Gastroesophageal sphincter (tissue), 3 donors: ENCODE measurements at regions not wholly inside any gene's neighbourhood (a gene's known extent, or its start where the extent isn't known, plus 50 kb on each side); places are given as distances from the start of the nearest gene placed in this dataset.

ENCODE experiments used
- EP300 ChIP-seq: sonication (generic); formaldehyde crosslinking; IDR thresholded peaks from one replicate; pipeline ENCODE4 v1.6.1; 2017; ENCODE audit warnings: antibody characterized with exemption, mild to moderate bottlenecking
- POLR2A ChIP-seq, 2 donors: fragments of 450-650 bp; IDR thresholded peaks; one replicate each; pipeline ENCODE4 v1.6.1; 2017; ENCODE audit warnings: antibody characterized with exemption in 2 of 2, mild to moderate bottlenecking in 2 of 2, moderate library complexity in 1 of 2
- POLR2AphosphoS5 ChIP-seq: sonication (generic); formaldehyde crosslinking; IDR thresholded peaks from one replicate; pipeline ENCODE4 v1.6.1; 2017; ENCODE audit warnings: antibody characterized with exemption
- TF ChIP-seq, protein P1 (sequence below), 4 experiments: fragments of 200-600 bp in 2 of 4; fragments of 450-650 bp in 2 of 4; sonication (generic) in 1 of 4; IDR thresholded peaks; one replicate each; pipeline ENCODE4 v1.5.1; 2017 to 2019; ENCODE audit warnings: antibody characterized with exemption in 4 of 4, mild to moderate bottlenecking in 2 of 4, moderate library complexity in 2 of 4

DNA sequence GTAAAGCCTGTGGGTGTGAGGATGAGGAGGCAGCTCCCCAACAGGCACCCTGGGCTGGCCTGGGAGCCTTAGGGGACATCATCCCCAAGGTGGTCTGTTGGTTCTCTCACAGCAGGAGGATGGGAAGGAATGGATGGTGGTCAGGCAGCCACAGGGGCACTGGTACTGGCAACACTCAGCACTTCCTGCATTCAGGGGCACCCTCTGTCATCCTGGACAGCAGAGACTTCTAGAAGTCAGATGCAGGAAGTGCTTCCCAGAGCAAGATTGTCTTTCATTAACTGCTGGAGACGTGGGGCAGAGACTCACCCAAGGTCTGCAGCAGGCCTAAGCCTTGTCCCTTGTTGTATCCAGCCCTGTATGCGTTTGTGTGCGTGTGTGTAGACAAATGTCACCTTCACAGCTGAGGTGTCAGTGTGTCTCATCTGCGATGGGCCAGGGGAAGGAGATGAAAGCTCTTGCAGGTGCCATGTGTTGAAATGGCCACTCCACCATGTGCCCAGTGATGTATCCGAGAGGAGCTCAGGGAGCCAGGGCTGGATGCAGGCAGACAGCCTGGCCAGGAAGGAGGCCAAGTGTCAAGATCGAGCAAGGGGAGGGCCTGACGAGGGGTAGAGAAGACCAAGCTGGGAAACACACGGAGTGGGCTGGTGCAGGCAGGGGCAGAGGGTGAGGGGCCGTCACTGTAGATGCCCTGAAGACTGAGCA is 85.1 kb downstream of the PITPNM2 start:
- TF ChIP-seq, protein P1, sequence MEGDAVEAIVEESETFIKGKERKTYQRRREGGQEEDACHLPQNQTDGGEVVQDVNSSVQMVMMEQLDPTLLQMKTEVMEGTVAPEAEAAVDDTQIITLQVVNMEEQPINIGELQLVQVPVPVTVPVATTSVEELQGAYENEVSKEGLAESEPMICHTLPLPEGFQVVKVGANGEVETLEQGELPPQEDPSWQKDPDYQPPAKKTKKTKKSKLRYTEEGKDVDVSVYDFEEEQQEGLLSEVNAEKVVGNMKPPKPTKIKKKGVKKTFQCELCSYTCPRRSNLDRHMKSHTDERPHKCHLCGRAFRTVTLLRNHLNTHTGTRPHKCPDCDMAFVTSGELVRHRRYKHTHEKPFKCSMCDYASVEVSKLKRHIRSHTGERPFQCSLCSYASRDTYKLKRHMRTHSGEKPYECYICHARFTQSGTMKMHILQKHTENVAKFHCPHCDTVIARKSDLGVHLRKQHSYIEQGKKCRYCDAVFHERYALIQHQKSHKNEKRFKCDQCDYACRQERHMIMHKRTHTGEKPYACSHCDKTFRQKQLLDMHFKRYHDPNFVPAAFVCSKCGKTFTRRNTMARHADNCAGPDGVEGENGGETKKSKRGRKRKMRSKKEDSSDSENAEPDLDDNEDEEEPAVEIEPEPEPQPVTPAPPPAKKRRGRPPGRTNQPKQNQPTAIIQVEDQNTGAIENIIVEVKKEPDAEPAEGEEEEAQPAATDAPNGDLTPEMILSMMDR (IDR thresholded peaks at IDR 0.05): no peak
- TF ChIP-seq POLR2A (IDR thresholded peaks at IDR 0.05) (no peak), POLR2AphosphoS5 (no peak), EP300 (no peak)
